ENCODE measurements at regions not wholly inside any gene's neighbourhood (a gene's known extent, or its start where the extent isn't known, plus 50 kb on each side); places are given as distances from the start of the nearest gene placed in this dataset.

DNA sequence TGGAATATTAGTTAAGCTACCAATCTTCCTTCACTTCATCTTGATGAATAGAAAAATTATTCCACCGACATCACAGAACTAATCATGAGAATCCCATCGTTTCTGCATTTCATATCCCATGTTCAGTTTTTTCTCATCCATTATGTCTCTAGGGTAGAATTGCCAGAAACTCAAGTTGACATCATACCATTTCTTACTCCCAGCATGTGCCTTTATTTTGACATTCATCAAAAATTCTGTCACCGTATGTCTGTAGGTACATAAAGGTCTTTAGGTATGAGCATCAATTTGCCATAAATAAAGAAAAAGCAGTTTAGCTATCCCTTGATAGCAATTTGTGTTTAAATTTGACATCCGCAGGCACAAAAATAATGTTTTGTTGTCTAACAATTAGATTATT lies 175.5 kb upstream of the ROBO2 start:
- no peak for DNase-seq

DNA sequence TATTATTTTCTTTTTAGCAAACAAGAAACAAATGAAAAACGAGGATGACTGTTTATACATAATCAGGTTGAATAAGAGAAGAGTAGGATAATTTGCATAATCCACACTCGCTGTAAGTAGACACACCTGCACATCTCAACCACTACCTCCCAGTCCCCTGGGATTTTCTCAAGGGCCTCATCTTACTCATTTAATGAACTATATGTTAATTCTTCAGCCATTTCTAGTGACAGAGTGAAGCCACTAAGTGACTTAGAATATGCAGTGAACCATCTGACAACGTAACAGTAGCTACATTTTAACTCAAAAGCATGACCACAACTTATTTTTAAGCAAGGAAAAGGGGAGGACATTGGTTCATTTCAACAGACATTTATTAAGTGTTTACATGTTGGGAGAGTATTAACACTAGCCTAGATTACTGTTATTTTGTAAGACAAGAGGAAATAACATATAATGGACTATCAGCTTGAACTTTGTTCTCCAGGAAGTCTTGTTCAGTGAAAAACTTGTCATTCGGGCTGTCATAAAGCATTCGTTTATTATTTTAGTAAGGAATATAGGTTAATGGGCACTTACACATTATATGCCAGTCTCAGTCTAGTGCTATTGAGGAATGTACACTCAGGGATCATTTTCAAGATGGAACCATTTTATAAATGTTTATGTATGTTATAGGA lies 173.0 kb upstream of the ROBO2 start:
- no peak for DNase-seq

DNA sequence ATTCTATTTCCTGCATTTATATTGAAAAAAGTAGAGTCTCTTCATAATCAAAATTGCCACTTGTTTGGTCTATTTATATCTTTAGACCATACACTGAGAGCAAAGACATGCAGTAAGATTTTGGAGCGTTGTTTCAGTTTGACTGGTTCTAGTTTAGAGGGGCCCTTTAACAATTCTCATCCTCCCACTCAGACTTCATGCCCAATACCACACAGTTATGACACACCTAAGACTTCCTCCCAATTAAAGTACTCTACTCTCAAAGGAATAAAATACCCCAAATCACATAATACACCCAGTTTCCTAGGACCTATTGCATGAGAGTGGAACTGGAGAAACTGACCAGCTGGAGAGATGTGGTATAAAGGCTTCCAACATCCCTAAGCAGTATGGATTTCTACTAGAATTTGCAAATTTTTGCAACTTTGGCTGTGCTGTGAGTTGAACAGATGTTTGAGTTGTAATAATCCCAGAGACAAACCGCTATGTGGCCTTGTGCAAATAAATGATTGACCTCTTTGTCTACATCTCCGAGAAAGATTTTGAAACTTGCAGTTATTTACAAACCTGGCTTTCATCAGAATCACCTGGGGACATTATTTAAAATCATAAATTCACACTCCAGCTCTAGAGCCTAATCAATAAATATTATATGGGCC lies 170.0 kb upstream of the ROBO2 start:
- no peak for DNase-seq

DNA sequence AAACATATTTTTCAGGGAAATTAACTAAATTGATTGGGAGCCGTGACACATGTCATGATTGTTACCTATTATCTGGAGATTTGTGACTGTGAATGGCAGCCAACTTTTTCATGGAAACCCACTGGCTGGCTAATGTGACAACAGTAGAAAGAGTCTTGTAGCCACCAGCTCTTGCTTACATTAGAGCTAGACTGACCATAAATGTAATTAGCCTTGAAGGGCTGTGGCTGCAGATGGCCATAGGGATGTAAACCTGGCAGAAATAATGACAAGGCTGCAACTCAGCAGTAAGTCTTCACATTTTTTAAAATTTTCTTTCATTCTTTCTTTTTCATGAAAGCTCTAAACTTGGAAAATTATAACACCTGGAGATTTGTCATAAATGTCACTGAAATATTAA lies 168.2 kb upstream of the ROBO2 start:
- no peak for DNase-seq

DNA sequence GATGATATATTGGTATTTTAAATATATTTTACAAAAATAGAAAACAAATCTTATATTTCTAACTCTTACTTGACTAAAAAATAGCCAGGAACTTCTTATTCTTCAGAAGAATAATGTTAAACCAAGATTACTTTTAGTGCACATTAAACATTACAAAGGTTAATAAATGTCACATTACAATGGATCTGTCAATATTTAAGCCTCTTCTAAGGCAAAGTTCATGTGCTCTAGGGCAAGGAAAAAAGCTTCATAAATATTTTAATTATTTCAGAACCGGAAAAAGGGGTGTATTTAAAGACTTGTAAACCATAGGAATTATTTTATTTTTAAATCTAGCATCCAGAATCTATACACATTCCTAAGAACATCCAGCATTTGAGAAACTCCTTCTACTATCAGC lies 166.9 kb upstream of the ROBO2 start:
- DNase-seq, result no peak

DNA sequence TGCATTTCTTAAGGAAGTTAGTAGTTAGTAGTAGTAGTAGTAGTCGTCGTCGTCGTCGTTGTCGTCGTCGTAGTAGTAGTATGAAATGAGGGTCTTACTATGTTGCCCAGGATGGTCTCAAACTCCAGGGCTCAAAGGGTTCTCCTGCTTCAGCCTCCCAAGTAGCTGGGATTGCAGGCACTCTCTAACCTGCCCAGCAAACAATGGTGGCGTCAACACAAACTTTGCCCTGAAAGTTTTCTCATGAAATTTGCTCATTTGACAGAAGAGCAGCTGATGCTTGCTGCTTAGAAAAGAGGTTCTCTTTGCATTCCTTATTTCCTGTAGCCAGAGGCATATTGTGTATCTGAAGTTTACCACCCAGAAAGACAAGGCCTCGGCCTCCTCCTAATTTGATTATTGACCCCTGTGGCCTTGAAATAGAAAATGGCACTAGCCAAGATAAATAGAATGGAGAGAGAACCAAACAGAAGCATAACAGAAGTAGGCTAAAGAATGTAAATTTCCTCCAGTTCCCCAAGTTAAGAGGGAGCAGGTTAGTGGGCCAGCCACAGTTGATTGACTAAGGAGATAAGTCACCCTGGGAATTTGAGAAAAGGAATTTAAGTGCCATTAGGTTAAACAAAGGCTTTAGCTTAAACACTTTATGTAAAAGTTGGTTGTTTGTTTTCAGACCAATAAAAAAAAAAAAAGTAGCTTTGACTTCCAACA lies 166.2 kb upstream of the ROBO2 start:
- DNase-seq, result no peak

DNA sequence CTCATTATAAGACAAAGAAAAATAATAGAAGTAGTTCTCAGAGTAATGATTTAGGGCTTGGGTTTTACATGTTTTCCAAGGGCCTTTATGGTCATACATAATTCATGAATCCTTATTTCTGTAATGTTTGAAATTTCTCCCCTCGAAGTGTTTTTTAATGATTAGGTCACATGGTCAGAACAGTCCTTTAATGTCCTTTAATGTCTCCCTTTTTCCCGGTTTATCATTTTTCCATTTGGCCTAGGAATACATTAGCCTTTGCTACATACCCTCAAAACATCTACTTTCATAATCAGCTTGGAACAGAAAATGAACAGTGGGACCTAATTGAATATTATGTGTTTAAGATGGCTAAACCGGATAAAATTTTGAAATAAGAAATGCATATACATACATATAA lies 159.9 kb upstream of the ROBO2 start:
- DNase-seq, result no peak

DNA sequence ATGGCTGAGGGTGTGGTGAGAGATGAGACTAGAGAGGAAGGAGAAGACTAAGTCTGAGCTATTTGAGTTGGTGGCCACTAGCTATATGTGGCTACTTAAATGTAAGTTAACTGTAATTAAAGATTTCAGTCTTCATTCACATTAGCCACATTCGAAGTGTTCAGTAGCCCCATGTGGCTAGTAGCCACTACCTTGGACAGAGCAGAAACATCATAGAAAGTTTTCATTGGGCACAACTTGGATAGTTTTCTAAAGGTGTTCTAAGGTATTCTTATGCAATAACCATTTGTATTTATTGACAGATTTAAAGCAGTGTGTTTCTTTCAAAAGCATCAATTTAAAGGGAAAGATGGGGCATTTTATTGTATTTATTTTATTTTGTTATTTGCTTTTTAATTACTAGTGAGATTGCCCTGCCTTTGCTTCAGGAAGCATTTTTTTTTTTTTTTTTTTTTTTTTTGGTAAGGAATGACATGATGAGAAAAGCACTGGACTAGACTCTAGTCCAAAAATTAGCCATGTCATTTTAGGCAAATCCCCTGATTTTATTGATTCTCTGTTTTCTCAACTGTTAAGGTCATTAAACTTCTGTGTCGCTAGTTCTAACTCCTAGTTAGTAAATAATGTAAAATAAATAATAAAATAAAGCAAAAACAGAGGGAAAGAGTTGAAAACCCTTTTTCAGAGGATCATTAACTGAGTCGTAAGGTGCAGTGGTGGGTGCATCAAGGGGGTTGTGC lies 153.0 kb upstream of the ROBO2 start:
- DNase-seq, result no peak

DNA sequence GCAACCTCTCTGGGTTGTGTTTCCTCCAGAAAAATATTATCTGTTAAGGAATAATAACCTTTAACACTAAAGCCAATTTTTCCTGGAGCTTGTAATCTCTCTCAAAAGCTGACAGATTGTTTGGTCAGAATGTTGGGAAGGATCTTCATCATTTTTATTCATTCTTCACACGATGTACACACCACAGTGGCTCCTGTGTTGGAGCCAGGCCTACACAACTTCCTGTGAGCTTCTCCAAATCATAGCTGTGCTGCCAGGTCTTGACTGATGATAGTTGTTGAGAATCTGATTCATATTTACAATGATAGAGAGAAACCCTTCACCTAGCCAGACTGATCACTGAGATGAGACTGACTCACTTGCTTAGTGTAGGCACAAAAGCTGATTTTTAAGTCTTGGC lies 151.0 kb upstream of the ROBO2 start:
- no peak for DNase-seq

DNA sequence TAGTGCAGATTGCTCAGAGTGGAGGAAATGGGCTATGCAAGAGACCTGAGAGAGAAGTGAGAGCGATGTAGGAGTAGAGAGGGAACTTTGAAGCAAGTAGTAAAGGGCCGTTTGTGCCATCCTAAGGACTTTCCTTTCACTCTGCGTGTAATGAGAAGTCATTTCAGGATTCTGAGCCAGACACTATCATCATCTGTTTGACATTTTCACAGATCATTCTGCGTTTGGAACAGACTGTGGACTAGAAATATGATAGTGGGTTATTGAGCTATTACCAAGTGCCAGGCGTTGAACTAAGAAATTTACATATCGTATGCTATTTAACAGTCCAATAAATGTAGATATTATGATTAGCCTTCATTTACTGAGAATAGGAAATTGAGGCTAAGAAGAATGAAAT lies 150.0 kb upstream of the ROBO2 start:
- no peak for DNase-seq

DNA sequence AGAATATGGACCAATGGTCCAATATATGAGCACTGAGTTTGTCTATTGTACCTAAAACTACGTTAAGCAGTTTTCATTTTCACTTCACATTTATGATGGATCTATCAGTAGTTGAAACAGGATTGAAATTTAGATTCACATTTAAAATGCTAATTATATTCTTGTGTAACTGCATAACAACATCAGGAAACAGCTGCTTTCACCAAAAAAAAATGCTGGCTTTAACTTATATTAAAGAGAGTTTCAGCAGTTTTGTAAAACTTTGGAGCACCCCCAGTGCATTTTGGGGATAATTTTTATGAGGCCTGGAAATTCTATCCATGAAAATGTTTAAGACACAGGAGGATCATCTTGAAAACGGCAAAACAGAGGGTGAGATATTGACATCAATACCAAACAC lies 142.8 kb upstream of the ROBO2 start:
- no peak for DNase-seq

DNA sequence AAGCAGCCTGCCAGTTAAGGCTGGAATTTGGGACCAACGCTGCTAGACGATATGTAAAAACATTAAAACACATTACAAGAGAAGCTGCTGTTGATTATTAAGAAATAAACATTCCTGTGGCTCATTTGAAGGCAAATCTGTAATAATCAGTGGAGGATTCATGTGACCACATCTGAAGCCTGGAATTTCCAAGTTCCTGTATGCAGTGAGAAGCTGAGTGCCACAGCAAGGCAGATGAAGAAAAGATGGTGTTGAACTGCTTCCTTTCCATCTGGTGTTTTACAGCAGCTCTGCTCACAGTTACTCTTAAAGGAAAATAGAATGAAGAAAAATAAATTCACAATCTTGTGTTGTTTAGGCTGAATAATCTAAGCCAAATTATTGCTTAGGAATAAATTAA lies 139.3 kb upstream of the ROBO2 start:
- no peak for DNase-seq

DNA sequence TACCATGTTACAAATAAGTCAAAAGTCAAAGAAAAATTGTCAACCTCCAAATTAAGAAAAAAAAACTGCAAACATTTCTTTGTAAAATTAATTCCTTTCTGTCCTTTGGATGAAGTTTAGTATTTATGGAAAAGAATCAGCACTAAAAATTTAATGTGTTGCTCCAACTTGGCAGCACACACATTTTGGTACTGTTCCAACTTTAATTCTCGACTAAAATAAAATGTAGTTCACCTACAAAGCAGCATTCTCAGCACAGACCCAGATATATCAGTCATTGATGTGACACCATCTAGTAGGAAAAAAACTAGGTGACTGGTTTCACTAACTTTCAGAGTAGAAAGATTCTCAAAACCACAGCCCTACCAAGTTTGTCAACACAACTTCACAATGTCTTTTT lies 131.7 kb upstream of the ROBO2 start:
- DNase-seq, result no peak

DNA sequence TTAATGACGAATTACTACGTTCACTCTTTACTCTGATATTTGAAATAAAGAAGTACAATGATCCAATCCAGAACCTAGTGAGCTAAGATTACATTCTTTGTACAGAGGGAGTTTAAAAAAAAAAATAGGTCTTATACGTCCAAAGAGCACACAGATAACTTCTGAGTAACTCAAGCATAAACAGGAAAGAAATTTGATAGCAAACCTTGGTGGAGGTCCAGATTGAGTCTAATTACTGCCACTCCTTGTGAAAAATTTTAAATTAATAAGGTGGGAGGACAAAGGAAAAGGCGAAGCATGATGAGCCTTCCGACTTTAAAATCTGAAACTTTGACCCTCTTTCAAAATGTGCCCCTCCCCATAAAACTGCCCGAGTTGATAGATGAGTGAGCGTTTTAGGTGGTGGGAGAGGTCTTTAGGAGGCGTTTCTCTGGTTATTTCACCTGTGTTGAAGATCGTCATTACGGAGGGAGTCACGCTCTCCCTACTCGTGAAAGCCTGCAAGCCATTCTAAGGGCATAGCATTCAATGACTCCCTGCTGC lies 127.0 kb upstream of the ROBO2 start:
- DNase-seq, result no peak

DNA sequence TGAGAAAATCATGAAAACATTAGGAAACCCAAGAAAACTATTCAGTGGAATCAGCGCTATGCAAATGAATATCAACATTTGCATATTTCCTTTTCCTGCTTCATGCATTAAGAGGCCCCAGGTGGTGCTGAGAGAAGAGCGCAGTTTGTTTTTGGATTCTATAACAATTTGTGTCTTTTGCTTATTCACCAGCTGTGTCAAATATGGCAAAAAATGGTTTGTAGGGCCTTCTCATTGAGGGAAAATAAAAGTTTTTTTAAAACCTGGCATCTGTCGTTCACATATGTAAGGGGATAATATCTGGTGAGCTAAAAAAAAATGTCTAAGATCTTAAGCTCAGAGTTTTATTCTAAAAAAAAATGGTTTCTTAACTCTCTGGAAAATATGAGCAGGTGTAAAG lies 122.5 kb upstream of the ROBO2 start:
- DNase-seq, result no peak

DNA sequence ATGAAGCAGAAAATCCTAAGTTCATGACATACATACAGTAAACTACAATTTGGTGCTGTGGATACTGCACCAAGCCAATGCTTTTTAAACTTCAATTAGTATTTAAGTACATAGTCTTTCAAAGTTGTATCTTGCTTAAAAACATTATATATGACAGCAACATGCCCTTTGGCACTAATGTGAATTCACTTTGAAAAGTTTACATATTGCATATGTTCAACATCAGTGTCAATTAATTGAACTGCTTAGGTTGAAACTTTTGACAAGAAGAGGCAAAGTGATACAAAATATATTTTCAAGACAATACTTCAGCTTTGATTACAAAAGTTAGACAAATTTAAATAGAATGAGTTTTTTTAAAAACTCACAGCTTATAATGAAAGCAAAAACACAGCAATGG lies 119.4 kb upstream of the ROBO2 start:
- no peak for DNase-seq

DNA sequence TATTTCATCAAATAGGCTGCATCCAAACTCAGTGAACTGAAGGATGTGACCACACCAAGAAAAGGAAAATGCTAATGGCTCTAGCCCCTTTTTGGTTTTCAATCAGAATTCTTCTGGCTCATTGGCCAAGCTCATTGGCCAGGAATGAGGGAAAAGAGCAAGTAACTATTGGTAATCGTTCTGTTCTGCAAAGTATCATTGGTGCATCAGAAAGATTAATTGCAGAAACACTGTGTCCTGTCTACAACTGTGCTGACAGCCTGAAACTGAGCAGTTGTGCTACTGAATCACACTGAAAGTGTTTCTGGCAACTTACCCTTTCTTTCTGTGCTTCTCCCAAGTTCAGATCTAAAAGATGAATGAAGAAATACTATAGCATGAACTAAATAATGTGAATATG lies 116.4 kb upstream of the ROBO2 start:
- DNase-seq, result no peak

DNA sequence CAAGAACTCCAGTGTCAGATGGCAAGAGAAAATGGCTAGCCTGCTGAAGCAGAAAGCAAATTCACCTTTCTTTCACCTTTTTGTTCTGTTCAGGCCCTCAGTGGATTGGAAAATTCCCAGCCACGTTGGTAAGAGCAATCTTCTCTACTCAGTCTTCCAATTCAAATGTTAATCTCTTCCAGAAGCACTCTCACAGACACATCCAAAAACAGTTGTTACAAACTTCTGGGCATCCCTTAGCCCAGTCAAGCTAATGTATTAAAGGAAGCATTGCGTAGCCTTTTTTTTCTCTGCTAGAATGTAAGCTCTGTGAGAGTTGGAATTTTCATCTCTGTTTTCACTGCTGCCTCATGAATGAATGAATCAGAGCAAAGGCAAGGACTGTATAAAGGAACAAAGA lies 109.2 kb upstream of the ROBO2 start:
- DNase-seq, result no peak

DNA sequence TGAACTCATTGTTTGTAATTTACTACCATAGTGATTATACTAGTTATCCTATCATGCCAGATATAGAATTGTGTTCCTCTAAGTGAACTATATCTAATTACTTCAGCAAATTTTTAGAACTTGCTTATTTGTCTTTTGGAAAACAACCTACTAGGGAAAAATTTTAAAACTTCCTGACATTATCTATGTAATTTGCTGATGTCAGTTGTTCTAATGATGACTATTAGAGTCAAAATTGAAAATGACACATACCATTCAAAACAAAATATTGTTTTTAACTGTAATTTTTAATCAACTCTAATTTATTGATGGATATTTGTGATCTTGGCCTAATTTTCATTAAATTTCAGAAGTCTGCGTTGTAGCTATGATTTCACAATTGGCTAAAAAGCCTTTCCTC lies 106.7 kb upstream of the ROBO2 start:
- DNase-seq, result no peak

DNA sequence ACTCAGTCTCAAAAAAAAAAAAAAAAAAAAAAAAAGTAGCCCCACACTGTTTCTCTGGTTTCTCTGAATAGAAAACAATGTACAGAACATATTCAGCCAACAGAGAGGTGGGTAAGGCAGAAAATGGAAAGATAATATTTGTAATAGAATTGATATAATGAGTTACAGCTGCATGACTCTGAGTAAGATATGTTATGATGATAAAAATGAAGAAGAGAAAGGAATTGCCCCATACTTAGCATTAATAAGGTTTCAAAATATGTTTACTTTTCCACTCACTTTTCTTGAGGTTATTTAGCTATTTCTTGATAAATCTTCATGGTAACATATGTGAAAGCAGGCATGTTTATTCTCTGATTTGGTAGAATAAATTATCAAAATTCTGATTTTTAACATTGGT lies 100.9 kb upstream of the ROBO2 start:
- no peak for DNase-seq

DNA sequence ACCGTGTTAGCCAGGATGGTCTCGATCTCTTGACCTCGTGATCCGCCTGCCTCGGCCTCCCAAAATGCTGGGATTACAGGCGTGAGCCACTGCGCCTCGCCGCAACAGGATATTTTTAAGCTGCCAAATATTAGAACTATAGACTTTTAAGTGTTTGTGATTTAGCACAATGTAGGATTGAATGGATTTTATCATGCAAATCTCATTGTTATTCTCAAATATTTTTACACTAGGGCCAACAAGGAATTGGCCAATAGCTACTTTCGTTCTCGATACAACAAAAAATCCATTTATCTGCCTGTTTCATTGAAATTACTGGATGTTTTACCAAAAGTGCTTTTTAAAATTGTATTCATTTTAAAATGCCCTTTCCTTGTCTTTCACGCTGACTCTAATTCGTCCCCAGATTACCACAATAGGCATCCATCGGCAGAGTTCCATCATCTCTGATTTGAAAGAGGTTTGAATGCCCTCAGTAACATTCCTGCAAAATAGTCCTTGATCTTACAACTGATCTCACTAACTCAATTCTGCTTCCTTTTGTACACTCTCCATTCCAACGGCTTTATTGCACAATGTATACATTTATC lies 99.6 kb upstream of the ROBO2 start:
- DNase-seq, result no peak

DNA sequence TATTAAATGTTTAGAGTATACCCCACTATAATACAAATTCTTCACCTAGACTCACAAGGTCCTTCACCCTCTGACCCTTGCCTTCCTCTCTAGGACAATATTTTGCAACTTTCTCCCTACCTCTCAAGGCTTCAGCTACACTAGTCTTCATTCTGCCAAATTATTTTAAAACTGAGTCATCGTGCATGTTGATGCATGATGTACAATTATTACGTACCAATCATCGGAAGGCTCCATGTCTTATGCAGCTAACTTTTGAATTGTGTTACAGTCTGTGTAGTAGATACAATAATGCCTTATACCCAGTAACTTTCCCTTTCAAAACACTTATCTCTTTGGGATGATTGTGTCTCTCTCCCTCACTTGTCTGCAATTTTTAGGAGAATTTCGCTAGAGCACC lies 98.5 kb upstream of the ROBO2 start:
- DNase-seq, result no peak

DNA sequence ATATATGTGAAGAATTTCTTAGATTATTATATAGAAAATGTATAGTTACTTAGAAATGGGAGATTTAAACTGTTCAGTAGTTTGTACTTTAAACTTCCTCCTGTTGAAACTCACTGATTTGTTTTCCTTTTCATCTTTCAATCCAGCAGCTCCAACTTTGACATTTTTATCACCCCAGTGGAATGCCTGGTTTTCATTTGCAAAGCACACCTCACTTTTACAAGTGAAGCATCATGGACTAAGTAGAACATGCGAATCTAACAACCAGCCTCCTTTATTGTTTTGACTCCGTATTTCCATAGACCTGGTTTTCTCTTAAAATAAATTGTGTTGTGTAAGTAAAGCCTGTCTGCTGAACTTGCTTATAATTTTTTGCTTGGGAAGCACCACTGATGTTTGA lies 97.8 kb upstream of the ROBO2 start:
- no peak for DNase-seq
